H9 (cell line): ENCODE measurements at regions not wholly inside any gene's neighbourhood (a gene's known extent, or its start where the extent isn't known, plus 50 kb on each side); places are given as distances from the start of the nearest gene placed in this dataset.

Experiments
- DNase-seq: peaks from one replicate; pipeline ENCODE4 v3.0.0-alpha.2; 2017
- H2AFZ ChIP-seq: one replicate; pipeline ENCODE4 v1.6.1; 2013; ENCODE audit warnings: mild to moderate bottlenecking, low read length, control low read depth, moderate library complexity
- H2AK5ac ChIP-seq: 2 replicates; pipeline ENCODE4 v1.6.1; 2013; ENCODE audit warnings: low read length, control low read depth, mixed read lengths; ENCODE audit not compliant: insufficient read length
- H2BK120ac ChIP-seq: one replicate; pipeline ENCODE4 v1.6.1; 2013; ENCODE audit warnings: low read depth, mild to moderate bottlenecking, low read length, control low read depth, inconsistent platforms; ENCODE audit not compliant: poor library complexity, severe bottlenecking
- H2BK12ac ChIP-seq: 2 replicates; pipeline ENCODE4 v1.6.1; 2013; ENCODE audit warnings: low read length, control low read depth, mixed read lengths, low read depth; ENCODE audit not compliant: insufficient read length
- H2BK15ac ChIP-seq: 2 replicates; pipeline ENCODE4 v1.6.1; 2013; ENCODE audit warnings: low read depth, low read length, control low read depth
- H2BK20ac ChIP-seq: one replicate; pipeline ENCODE4 v1.6.1; 2013; ENCODE audit warnings: low read depth, mild to moderate bottlenecking, low read length, control low read depth, inconsistent platforms; ENCODE audit not compliant: poor library complexity, severe bottlenecking
- H2BK5ac ChIP-seq: 2 replicates; pipeline ENCODE4 v1.6.1; 2013; ENCODE audit warnings: low read length, control low read depth, mixed read lengths; ENCODE audit not compliant: insufficient read length
- H3K14ac ChIP-seq: 2 replicates; pipeline ENCODE4 v1.6.1; 2013; ENCODE audit warnings: low read length, control low read depth; ENCODE audit not compliant: insufficient read depth
- H3K18ac ChIP-seq: 2 replicates; pipeline ENCODE4 v1.6.1; 2013; ENCODE audit warnings: low read depth, mild to moderate bottlenecking, mixed read lengths, low read length, control low read depth; ENCODE audit not compliant: insufficient read length
- H3K23ac ChIP-seq: 2 replicates; pipeline ENCODE4 v1.6.1; 2013; ENCODE audit warnings: low read length, control low read depth, mixed read lengths, low read depth; ENCODE audit not compliant: insufficient read length
- H3K23me2 ChIP-seq: 2 replicates; pipeline ENCODE4 v1.6.1; 2013; ENCODE audit warnings: low read depth, mild to moderate bottlenecking, mixed read lengths, low read length, control low read depth; ENCODE audit not compliant: insufficient read length, poor library complexity, severe bottlenecking
- H3K27ac ChIP-seq: 2 replicates; pipeline ENCODE4 v1.5.1; 2013; ENCODE audit warnings: low read length, control low read depth, mixed read lengths, low read depth; ENCODE audit not compliant: insufficient read length
- H3K27me3 ChIP-seq: 2 replicates; pipeline ENCODE4 v1.6.1; 2013; ENCODE audit warnings: low read length, control low read depth, inconsistent platforms; ENCODE audit not compliant: insufficient read depth
- H3K4ac ChIP-seq: 2 replicates; pipeline ENCODE4 v1.6.1; 2013; ENCODE audit warnings: low read depth, mild to moderate bottlenecking, control low read depth, inconsistent platforms, low read length, moderate library complexity
- H3K4me1 ChIP-seq: 2 replicates; pipeline ENCODE4 v1.6.1; 2013; ENCODE audit warnings: low read length, control low read depth, inconsistent platforms; ENCODE audit not compliant: insufficient read depth
- H3K4me2 ChIP-seq: 2 replicates; pipeline ENCODE4 v1.6.1; 2013; ENCODE audit warnings: low read length, control low read depth, mixed read lengths; ENCODE audit not compliant: insufficient read length, insufficient read depth
- H3K56ac ChIP-seq: 2 replicates; pipeline ENCODE4 v1.6.1; 2013; ENCODE audit warnings: low read depth, mild to moderate bottlenecking, mixed read lengths, low read length, control low read depth; ENCODE audit not compliant: insufficient read length
- H3K79me1 ChIP-seq: 2 replicates; pipeline ENCODE4 v1.6.1; 2013; ENCODE audit warnings: low read depth, mild to moderate bottlenecking, moderate library complexity, low read length, control low read depth, inconsistent platforms; ENCODE audit not compliant: insufficient read depth, poor library complexity, severe bottlenecking
- H3K79me2 ChIP-seq: 2 replicates; pipeline ENCODE4 v1.6.1; 2013; ENCODE audit warnings: low read length, control low read depth, inconsistent platforms; ENCODE audit not compliant: insufficient read depth
- H3K9ac ChIP-seq: 2 replicates; pipeline ENCODE4 v1.6.1; 2013; ENCODE audit warnings: low read length, control low read depth, mixed read lengths; ENCODE audit not compliant: insufficient read length; ENCODE audit errors: extremely low read depth
- H3K9me3 ChIP-seq: one replicate; pipeline ENCODE4 v1.6.1; 2013; ENCODE audit warnings: low read depth, low read length, inconsistent platforms; ENCODE audit not compliant: control insufficient read depth
- H3T11ph ChIP-seq: one replicate; pipeline ENCODE4 v1.6.1; 2013; ENCODE audit warnings: mild to moderate bottlenecking, low read length, control low read depth, inconsistent platforms
- H4K20me1 ChIP-seq: one replicate; pipeline ENCODE4 v1.6.1; 2013; ENCODE audit not compliant: control insufficient read depth, insufficient read length, insufficient read depth
- H4K5ac ChIP-seq: 2 replicates; pipeline ENCODE4 v1.6.1; 2013; ENCODE audit warnings: low read depth, mild to moderate bottlenecking, mixed read lengths, low read length, control low read depth; ENCODE audit not compliant: insufficient read length
- H4K8ac ChIP-seq: replicated peaks from 2 replicates; pipeline ENCODE4 v1.6.1; 2013; ENCODE audit warnings: low read length, control low read depth, mixed read lengths, low read depth; ENCODE audit not compliant: insufficient read length
- H4K91ac ChIP-seq: 2 replicates; pipeline ENCODE4 v1.6.1; 2013; ENCODE audit warnings: low read depth, mild to moderate bottlenecking, moderate library complexity, mixed read lengths, low read length, control low read depth; ENCODE audit not compliant: insufficient read length
- H3K27ac Mint-ChIP-seq, 3 experiments: 2 replicates in 2 of 3; 3 replicates in 1 of 3; pipeline ENCODE4 v1.8.0; 2020 to 2021; ENCODE audit warnings: mixed read lengths in 3 of 3, mild to moderate bottlenecking in 1 of 3, moderate library complexity in 1 of 3
- H3K27me3 Mint-ChIP-seq: 2 replicates; pipeline ENCODE4 v1.8.0; 2021; ENCODE audit warnings: low read depth, mild to moderate bottlenecking, moderate library complexity, mixed read lengths
- H3K36me3 Mint-ChIP-seq, 3 experiments: 2 replicates in 2 of 3; 3 replicates in 1 of 3; pipeline ENCODE4 v1.8.0; 2020 to 2021; ENCODE audit warnings: low read depth in 3 of 3, mixed read lengths in 3 of 3; ENCODE audit not compliant: insufficient read depth in 1 of 3
- H3K4me1 Mint-ChIP-seq, 2 experiments: 2 replicates each; pipeline ENCODE4 v1.8.0; 2020; ENCODE audit warnings: mixed read lengths in 2 of 2
- H3K4me3 Mint-ChIP-seq, 2 experiments: 2 replicates in 1 of 2; 3 replicates in 1 of 2; pipeline ENCODE4 v1.8.0; 2020 to 2021; ENCODE audit warnings: mild to moderate bottlenecking in 2 of 2, mixed read lengths in 2 of 2, moderate library complexity in 1 of 2
- H3K9me3 Mint-ChIP-seq, 2 experiments: 2 replicates in 1 of 2; 3 replicates in 1 of 2; pipeline ENCODE4 v1.8.0; 2020; ENCODE audit warnings: mild to moderate bottlenecking in 2 of 2, mixed read lengths in 2 of 2, moderate library complexity in 1 of 2
- WGBS: extraction: QIAGEN DNeasy Blood & Tissue Kit; methylation state at CpG from one replicate; pipeline ENCODE4 v1.1.7; 2013; ENCODE audit warnings: missing lambda C conversion rate, low lambda C conversion rate, mixed read lengths; ENCODE audit not compliant: insufficient read length; ENCODE audit errors: extremely low coverage; 5-methylcytosine and 5-hydroxymethylcytosine counted together
- TF ChIP-seq, protein P1 (sequence below): fragments of 200-600 bp; sonication (generic); conservative IDR thresholded peaks from 3 replicates; pipeline ENCODE4 v1.8.0; 2021; ENCODE audit warnings: antibody characterized with exemption, mild to moderate bottlenecking

DNA sequence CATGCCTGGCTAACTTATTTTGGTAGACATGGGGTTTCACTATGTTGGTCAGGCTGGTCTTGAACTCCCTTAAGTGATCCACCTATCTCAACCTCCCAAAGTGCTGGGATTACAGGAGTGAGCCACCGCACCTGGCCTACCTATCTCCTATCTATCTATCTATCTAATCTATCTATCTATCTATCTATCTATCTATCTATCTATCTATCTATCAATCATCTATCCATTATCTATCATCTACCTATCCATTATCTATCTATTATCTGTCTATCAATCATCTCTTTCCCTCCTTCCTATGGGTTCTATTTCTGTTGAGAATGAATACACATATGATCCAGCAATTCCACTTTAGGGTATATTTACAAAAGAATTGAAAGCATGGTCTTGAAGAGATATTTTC is 194.2 kb upstream of the ARG1 start:
- H4K20me1 ChIP-seq, result no peaks in the 10 kb centered on the region
- H3K27ac Mint-ChIP-seq, result no peak overlapping the region

More for the DNA sequence above, 194.2 kb upstream of the ARG1 start:
- no peak overlapping the region for H4K91ac ChIP-seq
- H3K18ac ChIP-seq, result no peak overlapping the region
- H2AK5ac ChIP-seq, result no peak overlapping the region
- H3K79me2 ChIP-seq, result no peaks in the 10 kb centered on the region
- no peak overlapping the region for H2BK5ac ChIP-seq
- H2BK20ac ChIP-seq, result no peak overlapping the region
- H4K8ac ChIP-seq, result no peak overlapping the region
- no peaks in the 10 kb centered on the region for H3K9me3 ChIP-seq
- Mint-ChIP-seq H3K36me3 (peaks cover 0 to 6% (median 0%) of the 10 kb centered on the region in 3 experiments; a peak in 1 of 7 replicates), H3K4me1 (peaks cover 9 to 20% of the 10 kb centered on the region in 2 experiments), H3K9me3 (peaks cover 3 to 7% of the 10 kb centered on the region in 2 experiments; a peak in 3 of 5 replicates), H3K27me3 (peaks cover 2% of the 10 kb centered on the region), H3K4me3 (no peak overlapping the region)
- H3K9ac ChIP-seq, result no peak overlapping the region
- H3T11ph ChIP-seq, result no peak overlapping the region
- no peak overlapping the region for H3K23ac ChIP-seq
- H2AFZ ChIP-seq, result no peak overlapping the region
- no peak overlapping the region for H3K14ac ChIP-seq
- no peak overlapping the region for H2BK15ac ChIP-seq
- TF ChIP-seq, protein P1, sequence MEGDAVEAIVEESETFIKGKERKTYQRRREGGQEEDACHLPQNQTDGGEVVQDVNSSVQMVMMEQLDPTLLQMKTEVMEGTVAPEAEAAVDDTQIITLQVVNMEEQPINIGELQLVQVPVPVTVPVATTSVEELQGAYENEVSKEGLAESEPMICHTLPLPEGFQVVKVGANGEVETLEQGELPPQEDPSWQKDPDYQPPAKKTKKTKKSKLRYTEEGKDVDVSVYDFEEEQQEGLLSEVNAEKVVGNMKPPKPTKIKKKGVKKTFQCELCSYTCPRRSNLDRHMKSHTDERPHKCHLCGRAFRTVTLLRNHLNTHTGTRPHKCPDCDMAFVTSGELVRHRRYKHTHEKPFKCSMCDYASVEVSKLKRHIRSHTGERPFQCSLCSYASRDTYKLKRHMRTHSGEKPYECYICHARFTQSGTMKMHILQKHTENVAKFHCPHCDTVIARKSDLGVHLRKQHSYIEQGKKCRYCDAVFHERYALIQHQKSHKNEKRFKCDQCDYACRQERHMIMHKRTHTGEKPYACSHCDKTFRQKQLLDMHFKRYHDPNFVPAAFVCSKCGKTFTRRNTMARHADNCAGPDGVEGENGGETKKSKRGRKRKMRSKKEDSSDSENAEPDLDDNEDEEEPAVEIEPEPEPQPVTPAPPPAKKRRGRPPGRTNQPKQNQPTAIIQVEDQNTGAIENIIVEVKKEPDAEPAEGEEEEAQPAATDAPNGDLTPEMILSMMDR, result no peak
- H2BK12ac ChIP-seq, result no peak overlapping the region
- no peak overlapping the region for H2BK120ac ChIP-seq
- no peak for DNase-seq
- H4K5ac ChIP-seq, result no peak overlapping the region
- no peak overlapping the region for H3K4me2 ChIP-seq
- no CpG with 5 or more reads among the region's 1 CpG for WGBS
- H3K79me1 ChIP-seq, result no peaks in the 10 kb centered on the region
- no peaks in the 10 kb centered on the region for H3K23me2 ChIP-seq
- H3K56ac ChIP-seq, result no peak overlapping the region
- H3K27me3 ChIP-seq, result no peaks in the 10 kb centered on the region
- H3K4me1 ChIP-seq, result no peaks in the 10 kb centered on the region
- H3K4ac ChIP-seq, result no peak overlapping the region
- no peak overlapping the region for H3K27ac ChIP-seq
